Mesenchymal stem cell (in vitro differentiated cells and primary cell): ENCODE measurements at regions not wholly inside any gene's neighbourhood (a gene's known extent, or its start where the extent isn't known, plus 50 kb on each side); places are given as distances from the start of the nearest gene placed in this dataset.

ENCODE experiments used
- DNase-seq: peaks from one replicate; pipeline ENCODE4 v3.0.0-alpha.2; 2013
- H2AFZ ChIP-seq: one replicate; pipeline ENCODE4 v1.6.1; 2013; ENCODE audit warnings: low read depth, mild to moderate bottlenecking, control low read depth, inconsistent platforms, low read length, moderate library complexity
- H2AK5ac ChIP-seq: 2 replicates; pipeline ENCODE4 v1.6.1; 2013; ENCODE audit warnings: low read length, moderate library complexity, mild to moderate bottlenecking, inconsistent platforms; ENCODE audit not compliant: severe bottlenecking
- H2BK120ac ChIP-seq: one replicate; pipeline ENCODE4 v1.6.1; 2013; ENCODE audit warnings: low read depth, mild to moderate bottlenecking, inconsistent platforms, low read length, moderate library complexity
- H2BK12ac ChIP-seq, 2 experiments: one replicate each; pipeline ENCODE4 v1.6.1; 2013; ENCODE audit warnings: inconsistent platforms in 2 of 2, low read length in 2 of 2, mild to moderate bottlenecking in 2 of 2, moderate library complexity in 2 of 2, control low read depth in 1 of 2
- H2BK15ac ChIP-seq: one replicate; pipeline ENCODE4 v1.6.1; 2013; ENCODE audit warnings: mild to moderate bottlenecking, low read depth, inconsistent platforms; ENCODE audit not compliant: poor library complexity, severe bottlenecking
- H2BK5ac ChIP-seq: 2 replicates; pipeline ENCODE4 v1.6.1; 2013; ENCODE audit warnings: low read depth, mild to moderate bottlenecking, low read length, control low read depth, inconsistent platforms; ENCODE audit not compliant: poor library complexity, severe bottlenecking
- H3K14ac ChIP-seq, 2 experiments: one replicate each; pipeline ENCODE4 v1.6.1; 2013; ENCODE audit warnings: inconsistent platforms in 2 of 2, low read length in 2 of 2, control low read depth in 1 of 2, mild to moderate bottlenecking in 1 of 2, moderate library complexity in 1 of 2
- H3K18ac ChIP-seq, 2 experiments: one replicate each; pipeline ENCODE4 v1.6.1; 2013; ENCODE audit warnings: inconsistent platforms in 2 of 2, low read length in 2 of 2, control low read depth in 1 of 2, low read depth in 1 of 2, mild to moderate bottlenecking in 1 of 2
- H3K23ac ChIP-seq, 2 experiments: one replicate each; pipeline ENCODE4 v1.6.1; 2013; ENCODE audit warnings: inconsistent platforms in 2 of 2, low read length in 2 of 2, mild to moderate bottlenecking in 2 of 2, moderate library complexity in 2 of 2, control low read depth in 1 of 2
- H3K27ac ChIP-seq: 2 replicates; pipeline ENCODE4 v1.5.1; 2013; ENCODE audit warnings: mild to moderate bottlenecking, moderate library complexity, low read length, control low read depth, inconsistent platforms; ENCODE audit not compliant: poor library complexity, severe bottlenecking
- H3K27me3 ChIP-seq, 2 experiments: 2 replicates each; pipeline versions ENCODE4 v1.6.1 to v1.7.0; 2013; ENCODE audit warnings: low read length in 2 of 2, mild to moderate bottlenecking in 2 of 2, moderate library complexity in 2 of 2, control low read depth in 1 of 2, inconsistent platforms in 1 of 2; ENCODE audit not compliant: control insufficient read depth in 1 of 2, insufficient read depth in 1 of 2
- H3K36me3 ChIP-seq, 2 experiments: 2 replicates each; pipeline versions ENCODE4 v1.6.1 to v1.7.0; 2013; ENCODE audit warnings: low read length in 2 of 2, control low read depth in 1 of 2, inconsistent platforms in 1 of 2, low read depth in 1 of 2, mild to moderate bottlenecking in 1 of 2; ENCODE audit not compliant: insufficient read depth in 2 of 2, control insufficient read depth in 1 of 2
- H3K4ac ChIP-seq, 2 experiments: one replicate each; pipeline ENCODE4 v1.6.1; 2013; ENCODE audit warnings: inconsistent platforms in 2 of 2, low read length in 2 of 2, mild to moderate bottlenecking in 2 of 2, moderate library complexity in 2 of 2, control low read depth in 1 of 2, low read depth in 1 of 2
- H3K4me1 ChIP-seq: 2 replicates; pipeline ENCODE4 v1.6.1; 2013; ENCODE audit warnings: low read depth, low read length, control low read depth; ENCODE audit not compliant: control insufficient read depth, insufficient read depth
- H3K4me2 ChIP-seq: 2 replicates; pipeline ENCODE4 v1.6.1; 2013; ENCODE audit warnings: low read length, mild to moderate bottlenecking, inconsistent platforms; ENCODE audit not compliant: poor library complexity, severe bottlenecking
- H3K4me3 ChIP-seq, 2 experiments: 2 replicates each; pipeline versions ENCODE4 v1.5.1 to v1.7.0; 2013; ENCODE audit warnings: low read length in 2 of 2, mild to moderate bottlenecking in 2 of 2, control low read depth in 1 of 2, low read depth in 1 of 2; ENCODE audit not compliant: insufficient read depth in 1 of 2
- H3K79me1 ChIP-seq: replicated peaks from 2 replicates; pipeline ENCODE4 v1.6.1; 2013; ENCODE audit warnings: mild to moderate bottlenecking, control low read depth, low read length, inconsistent platforms; ENCODE audit not compliant: poor library complexity, severe bottlenecking
- H3K9ac ChIP-seq: 2 replicates; pipeline ENCODE4 v1.7.0; 2013; ENCODE audit warnings: mild to moderate bottlenecking, low read length, moderate library complexity
- H3K9me3 ChIP-seq: 2 replicates; pipeline ENCODE4 v1.7.0; 2013; ENCODE audit warnings: mild to moderate bottlenecking, low read length; ENCODE audit not compliant: control insufficient read depth
- H4K8ac ChIP-seq: one replicate; pipeline ENCODE4 v1.6.1; 2013; ENCODE audit warnings: inconsistent platforms, mild to moderate bottlenecking, low read length, moderate library complexity
- H4K91ac ChIP-seq: one replicate; pipeline ENCODE4 v1.6.1; 2013; ENCODE audit warnings: mild to moderate bottlenecking, low read length, inconsistent platforms
- WGBS: methylation state at CpG from one replicate; pipeline ENCODE4 v1.1.7; 2013; ENCODE audit warnings: mixed read lengths; 5-methylcytosine and 5-hydroxymethylcytosine counted together

DNA sequence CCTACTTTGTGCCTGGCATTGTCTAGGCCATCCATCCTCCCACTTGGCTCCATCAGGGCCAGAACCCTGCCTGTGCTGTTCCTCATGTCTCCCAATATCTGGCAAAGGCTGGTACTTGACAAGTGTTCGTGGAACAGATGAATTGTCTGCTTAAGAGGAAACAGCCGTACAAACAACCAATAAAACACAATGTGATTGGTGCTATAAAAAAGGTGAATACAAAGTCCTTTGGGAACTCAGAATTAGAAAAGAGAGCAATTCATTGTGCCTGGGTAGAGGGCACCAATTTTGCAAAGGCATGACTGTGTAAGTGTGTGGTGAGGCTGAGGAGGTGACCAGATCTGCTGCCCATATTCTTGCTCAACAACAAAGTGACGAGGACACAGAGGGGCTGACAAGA, 164.5 kb upstream of the PPP2R3A start:
- Histone ChIP-seq H3K9ac (no peak overlapping the region), H3K4ac (no peak overlapping the region), H3K27me3 (peaks cover 0 to 4% of the 10 kb centered on the region in 2 experiments), H2BK15ac (no peak overlapping the region), H3K36me3 (no peaks in the 10 kb centered on the region), H3K18ac (no peak overlapping the region), H3K4me2 (no peak overlapping the region), H4K91ac (no peak overlapping the region), H2BK12ac (no peak overlapping the region), H3K4me1 (no peaks in the 10 kb centered on the region), H3K79me1 (no peaks in the 10 kb centered on the region), H2BK5ac (no peak overlapping the region), H3K14ac (no peak overlapping the region), H3K23ac (no peak overlapping the region), H3K4me3 (no peak overlapping the region), H2BK120ac (no peak overlapping the region), H3K27ac (no peak overlapping the region), H4K8ac (no peak overlapping the region), H2AFZ (no peak overlapping the region), H3K9me3 (no peaks in the 10 kb centered on the region), H2AK5ac (no peak overlapping the region)
- DNase-seq: no peak
- WGBS: 56% methylated on average over 2 of the region's 3 CpGs

DNA sequence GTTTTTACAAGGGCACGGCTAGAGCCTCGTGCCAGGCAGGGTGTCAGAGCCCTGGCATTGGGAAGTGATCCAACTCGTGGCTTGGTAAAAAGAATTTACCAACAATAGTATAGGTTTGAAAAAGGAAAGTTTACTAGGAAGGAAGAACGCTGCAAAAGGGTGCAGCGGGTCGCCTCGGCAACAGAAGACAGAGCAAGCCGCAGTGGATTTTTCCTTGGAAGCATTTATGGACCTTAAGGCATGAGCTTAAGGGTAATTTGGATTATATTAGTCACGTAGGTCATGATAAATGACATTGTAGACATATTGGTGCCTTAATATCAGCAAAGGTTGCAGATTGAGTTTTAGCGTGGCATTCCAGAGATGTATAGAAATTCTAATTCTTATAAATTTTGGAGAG, 163.4 kb upstream of the PPP2R3A start:
- no peaks in the 10 kb centered on the region for H3K9me3 ChIP-seq
- H3K79me1 ChIP-seq: no peaks in the 10 kb centered on the region
- H3K9ac ChIP-seq: no peak overlapping the region
- no peak overlapping the region for H4K91ac ChIP-seq
- peaks cover 0 to 10% of the 10 kb centered on the region in 2 experiments for H3K27me3 ChIP-seq
- no peak overlapping the region for H3K18ac ChIP-seq
- no peak overlapping the region for H2AK5ac ChIP-seq
- no peak overlapping the region for H2AFZ ChIP-seq
- DNase-seq: no peak
- no peak overlapping the region for H3K4me3 ChIP-seq
- no peak overlapping the region for H2BK12ac ChIP-seq
- no peak overlapping the region for H3K14ac ChIP-seq
- WGBS: 78% methylated on average over 10 of the region's 10 CpGs
- H3K4me1 ChIP-seq: no peaks in the 10 kb centered on the region
- H2BK5ac ChIP-seq: no peak overlapping the region
- no peak overlapping the region for H2BK120ac ChIP-seq
- H3K36me3 ChIP-seq: no peaks in the 10 kb centered on the region
- H4K8ac ChIP-seq: no peak overlapping the region
- H3K23ac ChIP-seq: no peak overlapping the region
- H2BK15ac ChIP-seq: no peak overlapping the region
- no peak overlapping the region for H3K27ac ChIP-seq
- no peak overlapping the region for H3K4ac ChIP-seq
- H3K4me2 ChIP-seq: no peak overlapping the region

DNA sequence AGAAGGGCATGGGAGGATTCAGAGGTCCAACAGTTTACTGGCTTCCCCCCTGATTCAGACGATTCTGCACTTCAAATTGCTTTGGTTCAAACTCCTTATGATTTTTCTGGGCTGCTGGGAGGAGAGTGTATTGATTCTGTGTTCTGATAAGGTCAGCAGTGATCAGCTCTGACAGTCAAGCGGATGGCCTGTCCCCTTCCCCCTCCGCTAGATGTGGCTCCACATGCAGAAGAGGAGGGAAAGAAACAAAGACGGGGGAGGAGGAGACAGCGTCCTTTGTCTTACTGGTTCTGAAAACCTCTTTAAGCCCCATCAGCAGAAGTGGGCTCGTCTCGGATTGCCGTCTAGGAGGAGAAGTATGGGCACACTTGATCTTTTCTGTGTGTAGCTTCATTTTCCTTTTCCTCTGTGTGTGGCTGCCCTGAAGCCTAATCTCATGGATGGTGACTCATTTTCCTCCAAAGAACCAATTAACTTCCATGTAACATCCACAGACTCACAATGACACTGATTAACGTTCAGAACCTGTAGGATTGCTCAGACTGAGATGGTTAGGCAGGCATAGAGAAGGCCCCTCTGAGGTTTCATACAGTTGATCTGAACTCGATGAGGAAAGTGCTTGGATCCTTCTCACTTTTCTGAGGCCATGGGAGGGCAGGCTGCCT, 162.4 kb upstream of the PPP2R3A start:
- Histone ChIP-seq H3K4me3 (no peak overlapping the region), H3K9me3 (no peaks in the 10 kb centered on the region), H3K27me3 (peaks cover 0 to 17% of the 10 kb centered on the region in 2 experiments), H3K18ac (no peak overlapping the region), H2AK5ac (no peak overlapping the region), H4K91ac (no peak overlapping the region), H3K27ac (no peak overlapping the region), H3K4me1 (no peaks in the 10 kb centered on the region), H3K79me1 (no peaks in the 10 kb centered on the region), H3K36me3 (no peaks in the 10 kb centered on the region), H3K4me2 (no peak overlapping the region), H3K9ac (no peak overlapping the region), H3K4ac (no peak overlapping the region), H2BK15ac (no peak overlapping the region), H2AFZ (no peak overlapping the region), H4K8ac (no peak overlapping the region), H3K14ac (no peak overlapping the region), H3K23ac (no peak overlapping the region), H2BK120ac (no peak overlapping the region), H2BK12ac (no peak overlapping the region), H2BK5ac (no peak overlapping the region)
- WGBS: 67% methylated on average over 10 of the region's 10 CpGs
- no peak for DNase-seq

- Histone ChIP-seq H3K36me3 (no peaks in the 10 kb centered on the region), H2AK5ac (no peak overlapping the region), H3K4ac (no peak overlapping the region), H3K14ac (no peak overlapping the region), H3K23ac (no peak overlapping the region), H2BK5ac (no peak overlapping the region), H3K27ac (no peak overlapping the region), H2BK12ac (no peak overlapping the region), H4K8ac (no peak overlapping the region), H3K9me3 (no peaks in the 10 kb centered on the region), H3K4me1 (no peaks in the 10 kb centered on the region), H3K27me3 (peaks cover 0 to 36% of the 10 kb centered on the region in 2 experiments), H2BK15ac (no peak overlapping the region), H3K4me3 (no peak overlapping the region), H4K91ac (no peak overlapping the region), H3K4me2 (no peak overlapping the region), H3K18ac (no peak overlapping the region), H2AFZ (no peak overlapping the region), H3K79me1 (no peaks in the 10 kb centered on the region), H2BK120ac (no peak overlapping the region), H3K9ac (no peak overlapping the region)
- no peak for DNase-seq
- WGBS: 94% methylated on average over 3 of the region's 3 CpGs
Measured at GRCh38 chr3:135805752-135806151, 159.8 kb upstream of the PPP2R3A start.
